ENCODE measurements at regions not wholly inside any gene's neighbourhood (a gene's known extent, or its start where the extent isn't known, plus 50 kb on each side); places are given as distances from the start of the nearest gene placed in this dataset.

DNA sequence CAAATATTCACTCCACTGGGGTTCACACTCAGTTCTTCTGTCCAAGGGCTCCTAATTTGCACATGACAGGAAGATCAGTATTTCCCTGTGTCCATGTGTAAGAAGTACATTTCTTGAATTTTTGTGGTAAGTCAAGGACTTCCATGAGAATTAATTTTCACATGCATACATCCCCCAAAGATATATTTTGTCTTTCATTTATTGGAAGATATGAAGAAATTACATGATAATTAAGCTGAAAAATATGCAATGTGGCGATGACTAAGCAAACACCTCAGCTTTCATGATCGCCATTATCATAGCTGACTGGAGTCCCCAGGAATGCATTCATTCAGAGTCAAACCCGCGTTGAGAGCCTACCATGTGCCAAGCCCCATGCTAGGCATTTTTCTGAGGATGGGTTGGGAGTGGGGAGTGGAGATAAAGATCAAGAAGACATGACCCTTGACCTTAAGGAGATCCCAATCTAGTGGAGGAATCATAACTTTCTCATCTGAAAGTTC is 104.6 kb upstream of the F3 start:
- Mint-ChIP-seq H3K9me3 (peaks cover 0 to 1% (median 0%) of the 10 kb centered on the region in 7 donors), H3K4me3 (no peak overlapping the region), H3K4me1 (no peaks in the 10 kb centered on the region), H3K27ac (no peak overlapping the region), H3K27me3 (no peaks in the 10 kb centered on the region), H3K36me3 (no peaks in the 10 kb centered on the region)
- no peaks in the 10 kb centered on the region for H3K4me1 ChIP-seq (ENCODE audit: control insufficient read depth, insufficient read depth, low read length, poor library complexity, severe bottlenecking)
- H3K36me3 ChIP-seq (ENCODE audit: control insufficient read depth, insufficient read depth, low read length): no peaks in the 10 kb centered on the region
- no peak overlapping the region for H3K27ac ChIP-seq (ENCODE audit: insufficient read depth, low read length, poor library complexity, severe bottlenecking)
- H3K9me3 ChIP-seq (ENCODE audit: control insufficient read depth in 2 of 2, low read length in 2 of 2): no peaks in the 10 kb centered on the region
- no peaks in the 10 kb centered on the region for H3K27me3 ChIP-seq (ENCODE audit: control insufficient read depth, insufficient read depth, low read length)
- H3K4me3 ChIP-seq (ENCODE audit: low read depth, low read length): no peak overlapping the region
- no peak for DNase-seq
- no peak for ATAC-seq (ENCODE audit: low read depth in 2 of 2)

GRCh38 chr1:94644352-94644751 is 102.8 kb upstream of the F3 start:
- DNase-seq: no peak
- Histone ChIP-seq H3K27me3 (ENCODE audit: control insufficient read depth, insufficient read depth, low read length) (no peaks in the 10 kb centered on the region), H3K9me3 (ENCODE audit: control insufficient read depth in 2 of 2, low read length in 2 of 2) (no peaks in the 10 kb centered on the region), H3K27ac (ENCODE audit: insufficient read depth, low read length, poor library complexity, severe bottlenecking) (no peak overlapping the region), H3K4me1 (ENCODE audit: control insufficient read depth, insufficient read depth, low read length, poor library complexity, severe bottlenecking) (no peaks in the 10 kb centered on the region), H3K36me3 (ENCODE audit: control insufficient read depth, insufficient read depth, low read length) (no peaks in the 10 kb centered on the region), H3K4me3 (ENCODE audit: low read depth, low read length) (no peak overlapping the region)
- ATAC-seq (ENCODE audit: low read depth in 2 of 2): no peak
- H3K9me3 Mint-ChIP-seq: peaks cover 0 to 3% (median 0%) of the 10 kb centered on the region in 7 donors
- H3K4me3 Mint-ChIP-seq: no peak overlapping the region
- no peaks in the 10 kb centered on the region for H3K36me3 Mint-ChIP-seq
- H3K27me3 Mint-ChIP-seq: no peaks in the 10 kb centered on the region
- no peaks in the 10 kb centered on the region for H3K4me1 Mint-ChIP-seq
- no peak overlapping the region for H3K27ac Mint-ChIP-seq

GRCh38 chr1:94643819-94644218 is 102.3 kb upstream of the F3 start:
- H3K9me3 ChIP-seq (ENCODE audit: control insufficient read depth in 2 of 2, low read length in 2 of 2): no peaks in the 10 kb centered on the region
- H3K4me3 ChIP-seq (ENCODE audit: low read depth, low read length): no peak overlapping the region
- Mint-ChIP-seq H3K4me1 (no peaks in the 10 kb centered on the region), H3K27me3 (no peaks in the 10 kb centered on the region), H3K4me3 (no peak overlapping the region), H3K36me3 (no peaks in the 10 kb centered on the region), H3K27ac (no peak overlapping the region), H3K9me3 (peaks cover 0 to 3% (median 0%) of the 10 kb centered on the region in 7 donors)
- no peak for DNase-seq
- H3K36me3 ChIP-seq (ENCODE audit: control insufficient read depth, insufficient read depth, low read length): no peaks in the 10 kb centered on the region
- H3K4me1 ChIP-seq (ENCODE audit: control insufficient read depth, insufficient read depth, low read length, poor library complexity, severe bottlenecking): no peaks in the 10 kb centered on the region
- H3K27me3 ChIP-seq (ENCODE audit: control insufficient read depth, insufficient read depth, low read length): no peaks in the 10 kb centered on the region
- H3K27ac ChIP-seq (ENCODE audit: insufficient read depth, low read length, poor library complexity, severe bottlenecking): no peak overlapping the region
- ATAC-seq (ENCODE audit: low read depth in 2 of 2): no peak

DNA sequence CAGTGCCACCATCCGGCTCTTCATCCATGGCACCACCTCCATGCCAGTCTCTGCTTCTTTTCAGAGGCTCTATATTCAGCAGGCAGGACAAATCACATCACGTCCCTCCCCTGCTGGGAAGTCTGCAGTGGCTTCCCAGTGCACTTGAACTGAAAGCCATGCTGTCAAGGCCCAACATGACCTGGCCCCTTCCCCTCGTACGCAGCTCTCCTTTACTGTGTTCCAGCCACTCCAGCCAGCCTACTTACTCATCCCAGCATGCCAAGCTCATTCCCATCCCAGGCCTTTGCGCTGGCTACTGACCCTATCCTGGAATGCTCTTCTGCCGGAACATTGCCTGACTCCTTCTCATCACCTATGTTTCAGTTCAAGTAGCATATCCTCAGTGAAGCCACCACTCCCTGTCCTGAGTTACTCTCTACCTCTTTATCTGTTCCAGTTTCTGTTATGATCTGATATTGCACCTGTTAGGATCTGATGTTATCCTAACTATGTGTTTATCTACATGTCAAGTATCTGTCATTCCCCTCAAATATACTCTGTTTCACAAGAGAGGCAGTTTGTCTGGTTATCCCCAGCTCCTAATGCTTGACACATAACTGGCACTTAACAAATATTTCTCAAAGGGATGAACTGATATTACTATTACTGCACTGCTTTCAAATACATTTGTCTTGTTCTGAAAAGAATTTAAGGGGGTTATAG is 101.2 kb upstream of the F3 start:
- Histone ChIP-seq H3K4me1 (ENCODE audit: control insufficient read depth, insufficient read depth, low read length, poor library complexity, severe bottlenecking) (no peaks in the 10 kb centered on the region), H3K4me3 (ENCODE audit: low read depth, low read length) (no peak overlapping the region), H3K36me3 (ENCODE audit: control insufficient read depth, insufficient read depth, low read length) (no peaks in the 10 kb centered on the region), H3K27me3 (ENCODE audit: control insufficient read depth, insufficient read depth, low read length) (no peaks in the 10 kb centered on the region), H3K9me3 (ENCODE audit: control insufficient read depth in 2 of 2, low read length in 2 of 2) (no peaks in the 10 kb centered on the region), H3K27ac (ENCODE audit: insufficient read depth, low read length, poor library complexity, severe bottlenecking) (no peak overlapping the region)
- Mint-ChIP-seq H3K9me3 (peaks cover 0 to 2% (median 0%) of the 10 kb centered on the region in 7 donors), H3K27me3 (no peaks in the 10 kb centered on the region), H3K4me1 (no peaks in the 10 kb centered on the region), H3K36me3 (no peaks in the 10 kb centered on the region), H3K4me3 (no peak overlapping the region), H3K27ac (no peak overlapping the region)
- ATAC-seq (ENCODE audit: low read depth in 2 of 2) (no peak), DNase-seq (no peak)

- DNase-seq (no peak), ATAC-seq (ENCODE audit: low read depth in 2 of 2) (no peak)
- H3K4me1 Mint-ChIP-seq: no peaks in the 10 kb centered on the region
- no peaks in the 10 kb centered on the region for H3K9me3 ChIP-seq (ENCODE audit: control insufficient read depth in 2 of 2, low read length in 2 of 2)
- H3K9me3 Mint-ChIP-seq: peaks cover 0 to 2% (median 0%) of the 10 kb centered on the region in 7 donors
- H3K27me3 Mint-ChIP-seq: no peaks in the 10 kb centered on the region
- no peaks in the 10 kb centered on the region for H3K27me3 ChIP-seq (ENCODE audit: control insufficient read depth, insufficient read depth, low read length)
- no peaks in the 10 kb centered on the region for H3K4me1 ChIP-seq (ENCODE audit: control insufficient read depth, insufficient read depth, low read length, poor library complexity, severe bottlenecking)
- H3K27ac ChIP-seq (ENCODE audit: insufficient read depth, low read length, poor library complexity, severe bottlenecking): no peak overlapping the region
- H3K4me3 Mint-ChIP-seq: no peak overlapping the region
- no peaks in the 10 kb centered on the region for H3K36me3 ChIP-seq (ENCODE audit: control insufficient read depth, insufficient read depth, low read length)
- H3K27ac Mint-ChIP-seq: no peak overlapping the region
- no peaks in the 10 kb centered on the region for H3K36me3 Mint-ChIP-seq
- no peak overlapping the region for H3K4me3 ChIP-seq (ENCODE audit: low read depth, low read length)
Observed at GRCh38 chr1:94641990-94642389, 100.4 kb upstream of the F3 start.

DNA sequence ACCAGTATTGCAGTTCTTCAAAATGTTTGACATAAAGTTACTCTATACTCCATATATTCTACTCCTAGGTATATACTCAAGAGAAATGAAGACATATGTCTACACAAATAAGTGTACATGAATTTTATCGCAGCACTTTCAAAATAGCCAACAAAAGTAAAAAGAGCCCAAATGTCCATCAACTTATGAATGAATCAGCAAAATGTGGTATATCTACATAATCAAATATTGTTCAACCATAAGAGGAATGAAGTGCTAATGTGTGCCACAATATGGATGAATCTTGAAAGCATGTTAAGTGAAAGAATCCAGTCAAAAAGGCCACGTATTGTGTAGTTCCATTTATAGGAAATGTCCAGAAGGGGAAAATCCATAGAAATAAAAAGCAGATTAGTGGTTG is 98.6 kb upstream of the F3 start:
- DNase-seq (no peak), ATAC-seq (ENCODE audit: low read depth in 2 of 2) (no peak)
- no peaks in the 10 kb centered on the region for H3K36me3 ChIP-seq (ENCODE audit: control insufficient read depth, insufficient read depth, low read length)
- no peaks in the 10 kb centered on the region for H3K9me3 ChIP-seq (ENCODE audit: control insufficient read depth in 2 of 2, low read length in 2 of 2)
- no peaks in the 10 kb centered on the region for H3K27me3 Mint-ChIP-seq
- peaks cover 0 to 2% (median 0%) of the 10 kb centered on the region in 7 donors for H3K9me3 Mint-ChIP-seq
- no peak overlapping the region for H3K4me3 Mint-ChIP-seq
- no peak overlapping the region for H3K4me3 ChIP-seq (ENCODE audit: low read depth, low read length)
- H3K27me3 ChIP-seq (ENCODE audit: control insufficient read depth, insufficient read depth, low read length): no peaks in the 10 kb centered on the region
- H3K27ac ChIP-seq (ENCODE audit: insufficient read depth, low read length, poor library complexity, severe bottlenecking): no peak overlapping the region
- no peak overlapping the region for H3K27ac Mint-ChIP-seq
- H3K4me1 ChIP-seq (ENCODE audit: control insufficient read depth, insufficient read depth, low read length, poor library complexity, severe bottlenecking): no peaks in the 10 kb centered on the region
- no peaks in the 10 kb centered on the region for H3K36me3 Mint-ChIP-seq
- H3K4me1 Mint-ChIP-seq: no peaks in the 10 kb centered on the region

GRCh38 chr1:94637121-94637520 is 95.6 kb upstream of the F3 start:
- no peaks in the 10 kb centered on the region for H3K36me3 Mint-ChIP-seq

GRCh38 chr1:94636624-94637023 is 95.1 kb upstream of the F3 start:
- Mint-ChIP-seq H3K27ac (no peak overlapping the region), H3K4me1 (no peaks in the 10 kb centered on the region), H3K4me3 (no peak overlapping the region), H3K36me3 (no peaks in the 10 kb centered on the region), H3K27me3 (peaks cover 6% of the 10 kb centered on the region), H3K9me3 (peaks cover 0 to 3% (median 0%) of the 10 kb centered on the region in 7 donors)
- ATAC-seq (ENCODE audit: low read depth in 2 of 2) (no peak), DNase-seq (no peak)
- Histone ChIP-seq H3K27ac (ENCODE audit: insufficient read depth, low read length, poor library complexity, severe bottlenecking) (no peak overlapping the region), H3K4me3 (ENCODE audit: low read depth, low read length) (no peak overlapping the region), H3K9me3 (ENCODE audit: control insufficient read depth in 2 of 2, low read length in 2 of 2) (no peaks in the 10 kb centered on the region), H3K4me1 (ENCODE audit: control insufficient read depth, insufficient read depth, low read length, poor library complexity, severe bottlenecking) (no peaks in the 10 kb centered on the region), H3K36me3 (ENCODE audit: control insufficient read depth, insufficient read depth, low read length) (no peaks in the 10 kb centered on the region), H3K27me3 (ENCODE audit: control insufficient read depth, insufficient read depth, low read length) (no peaks in the 10 kb centered on the region)

More at GRCh38 chr1:94637121-94637520, 95.6 kb upstream of the F3 start:
- H3K27me3 Mint-ChIP-seq: peaks cover 6% of the 10 kb centered on the region
- Histone ChIP-seq H3K27me3 (ENCODE audit: control insufficient read depth, insufficient read depth, low read length) (no peaks in the 10 kb centered on the region), H3K27ac (ENCODE audit: insufficient read depth, low read length, poor library complexity, severe bottlenecking) (no peak overlapping the region), H3K4me3 (ENCODE audit: low read depth, low read length) (no peak overlapping the region), H3K9me3 (ENCODE audit: control insufficient read depth in 2 of 2, low read length in 2 of 2) (no peaks in the 10 kb centered on the region), H3K4me1 (ENCODE audit: control insufficient read depth, insufficient read depth, low read length, poor library complexity, severe bottlenecking) (no peaks in the 10 kb centered on the region), H3K36me3 (ENCODE audit: control insufficient read depth, insufficient read depth, low read length) (no peaks in the 10 kb centered on the region)
- no peak overlapping the region for H3K27ac Mint-ChIP-seq
- peaks cover 0 to 3% (median 0%) of the 10 kb centered on the region in 7 donors for H3K9me3 Mint-ChIP-seq
- no peaks in the 10 kb centered on the region for H3K4me1 Mint-ChIP-seq
- ATAC-seq (ENCODE audit: low read depth in 2 of 2): no peak
- no peak for DNase-seq
- no peak overlapping the region for H3K4me3 Mint-ChIP-seq

Data from CD4-positive, CD25-positive, alpha-beta regulatory T cell (primary cell).